Suppressor macrophage treated with lipopolysaccharide for 1 hour (primary cell): ENCODE measurements at regions not wholly inside any gene's neighbourhood (a gene's known extent, or its start where the extent isn't known, plus 50 kb on each side); places are given as distances from the start of the nearest gene placed in this dataset.

Experiments used
- DNase-seq, 3 donors: peaks; one replicate each; pipeline ENCODE4 v3.0.0-alpha.2; 2020 to 2022

- no peak for DNase-seq
These were observed 93.4 kb upstream of the KCNK1 start for GRCh38 chr1:233520261-233521191.

- no peak for DNase-seq
These were observed 90.9 kb upstream of the KCNK1 start for GRCh38 chr1:233523047-233523446.

- no peak for DNase-seq
These were observed 86.1 kb upstream of the KCNK1 start for GRCh38 chr1:233527818-233528217.

GRCh38 chr1:233530665-233531386 lies 83.1 kb upstream of the KCNK1 start:
- DNase-seq, result no peak

GRCh38 chr1:233540816-233541215 lies 73.1 kb upstream of the KCNK1 start:
- no peak for DNase-seq

GRCh38 chr1:233543338-233544255 lies 70.3 kb upstream of the KCNK1 start:
- peak in 2 of 3 donors; percentile 2 to 27 for DNase-seq

- no peak for DNase-seq
These were observed 69.6 kb upstream of the KCNK1 start for GRCh38 chr1:233544304-233544703.

- DNase-seq, result no peak
These were observed 66.2 kb upstream of the KCNK1 start for GRCh38 chr1:233547726-233548125.

- DNase-seq, result no peak
These were observed 64.5 kb upstream of the KCNK1 start for GRCh38 chr1:233549404-233549803.

- DNase-seq, result no peak
These were observed 64.0 kb upstream of the KCNK1 start for GRCh38 chr1:233549917-233550316.

- no peak for DNase-seq
These were observed 59.9 kb upstream of the KCNK1 start for GRCh38 chr1:233554037-233554436.

- DNase-seq, result no peak
These were observed 52.0 kb upstream of the KCNK1 start for GRCh38 chr1:233561708-233562426.
